HFF-Myc (cell line): ENCODE measurements at regions not wholly inside any gene's neighbourhood (a gene's known extent, or its start where the extent isn't known, plus 50 kb on each side); places are given as distances from the start of the nearest gene placed in this dataset.

Source experiments
- DNase-seq: peaks from one replicate; pipeline ENCODE4 v3.0.0-alpha.2; 2011; ENCODE audit warnings: low read depth; ENCODE audit errors: extremely low read depth
- H3K4me3 ChIP-seq: replicated peaks from 2 replicates; pipeline ENCODE4 v1.5.1; 2011; ENCODE audit warnings: low read depth, mild to moderate bottlenecking, control low read depth, low read length
- CTCF ChIP-seq: IDR thresholded peaks from 2 replicates; pipeline ENCODE4 v1.5.1; 2012; ENCODE audit warnings: mild to moderate bottlenecking, low read depth, low read length, control low read depth; ENCODE audit errors: missing control alignments

DNA sequence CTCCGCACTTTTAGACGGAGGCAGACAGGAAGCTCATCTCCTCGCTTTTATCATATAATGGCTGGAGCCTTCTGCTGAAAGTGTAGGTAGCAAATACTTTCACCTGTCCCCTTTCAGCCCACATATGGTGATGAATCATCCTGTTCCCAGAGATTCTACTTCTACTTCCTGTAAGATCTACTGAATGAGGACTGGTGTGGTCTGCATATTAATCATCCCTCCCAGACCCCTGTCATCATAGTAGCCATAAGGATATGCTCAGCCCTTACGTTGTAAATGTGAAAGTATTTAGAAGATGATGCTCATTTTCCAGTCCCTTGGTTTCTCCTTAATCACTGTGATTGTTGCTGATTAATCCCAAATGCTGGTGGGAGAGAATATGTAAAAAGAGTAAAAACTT is 268.2 kb upstream of the GRIP1 start:
- no peak for TF ChIP-seq CTCF
- H3K4me3 ChIP-seq = no peak overlapping the region
- no peak for DNase-seq

DNA sequence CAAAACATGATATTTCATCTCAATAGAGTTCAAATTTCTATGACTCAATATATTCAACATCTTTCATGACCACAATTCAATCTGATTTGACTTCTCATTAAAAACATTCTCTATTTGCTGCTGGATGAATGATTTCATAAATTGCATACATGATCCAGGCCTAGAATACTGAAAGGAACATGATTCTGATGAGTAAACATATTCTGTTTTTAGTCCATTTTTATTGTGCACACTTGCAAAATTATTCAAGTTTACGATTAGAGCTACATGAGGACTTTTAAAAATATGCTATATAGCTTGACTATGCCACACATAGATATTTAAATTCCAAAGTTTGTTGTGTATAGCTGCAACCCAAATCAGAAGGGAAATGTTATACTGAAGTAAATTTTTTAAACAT is 273.8 kb upstream of the GRIP1 start:
- H3K4me3 ChIP-seq = no peak overlapping the region
- no peak for DNase-seq
- no peak for TF ChIP-seq CTCF

- H3K4me3 ChIP-seq = no peak overlapping the region
- DNase-seq = no peak
- no peak for TF ChIP-seq CTCF
These were observed 277.4 kb upstream of the GRIP1 start for GRCh38 chr12:66956300-66956699.

DNA sequence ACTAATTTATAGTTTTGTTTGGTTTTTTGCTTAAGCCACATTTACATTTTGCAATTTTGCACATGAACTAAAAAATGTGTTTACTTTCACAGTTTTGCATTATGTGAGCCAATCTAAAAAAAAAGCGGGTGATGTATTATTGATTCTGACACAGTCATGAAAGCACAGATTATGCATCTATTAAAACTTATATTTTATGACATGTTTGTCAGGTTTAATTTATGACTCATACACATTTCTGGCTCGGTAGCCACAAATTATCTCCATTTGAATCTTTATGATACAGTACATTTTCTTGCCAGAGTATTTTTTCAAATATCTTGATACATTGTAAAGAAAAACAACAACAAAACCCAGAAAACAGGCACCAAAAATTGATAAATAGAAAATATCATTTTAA is 280.4 kb upstream of the GRIP1 start:
- no peak overlapping the region for H3K4me3 ChIP-seq
- no peak for DNase-seq
- no peak for TF ChIP-seq CTCF

DNA sequence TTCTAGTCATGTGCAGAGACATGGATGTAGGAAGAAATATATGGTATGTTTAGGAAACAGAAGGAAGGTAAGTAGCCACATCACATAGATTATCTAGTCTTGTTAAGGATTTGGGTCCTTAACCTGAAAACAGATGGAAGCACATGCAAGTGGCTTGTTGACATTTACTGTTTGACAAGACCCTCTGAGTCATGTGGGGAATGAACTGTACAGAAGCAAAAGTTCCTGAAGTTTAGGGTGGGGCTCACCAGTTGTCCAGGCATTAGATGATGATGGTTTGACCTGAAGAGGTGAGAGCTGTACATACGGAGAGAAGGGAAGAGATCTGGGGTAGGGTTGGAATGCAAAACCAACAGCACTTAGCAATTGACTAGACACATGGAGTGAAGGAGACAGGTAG is 281.1 kb upstream of the GRIP1 start:
- H3K4me3 ChIP-seq = no peak overlapping the region
- no peak for TF ChIP-seq CTCF
- DNase-seq = no peak

DNA sequence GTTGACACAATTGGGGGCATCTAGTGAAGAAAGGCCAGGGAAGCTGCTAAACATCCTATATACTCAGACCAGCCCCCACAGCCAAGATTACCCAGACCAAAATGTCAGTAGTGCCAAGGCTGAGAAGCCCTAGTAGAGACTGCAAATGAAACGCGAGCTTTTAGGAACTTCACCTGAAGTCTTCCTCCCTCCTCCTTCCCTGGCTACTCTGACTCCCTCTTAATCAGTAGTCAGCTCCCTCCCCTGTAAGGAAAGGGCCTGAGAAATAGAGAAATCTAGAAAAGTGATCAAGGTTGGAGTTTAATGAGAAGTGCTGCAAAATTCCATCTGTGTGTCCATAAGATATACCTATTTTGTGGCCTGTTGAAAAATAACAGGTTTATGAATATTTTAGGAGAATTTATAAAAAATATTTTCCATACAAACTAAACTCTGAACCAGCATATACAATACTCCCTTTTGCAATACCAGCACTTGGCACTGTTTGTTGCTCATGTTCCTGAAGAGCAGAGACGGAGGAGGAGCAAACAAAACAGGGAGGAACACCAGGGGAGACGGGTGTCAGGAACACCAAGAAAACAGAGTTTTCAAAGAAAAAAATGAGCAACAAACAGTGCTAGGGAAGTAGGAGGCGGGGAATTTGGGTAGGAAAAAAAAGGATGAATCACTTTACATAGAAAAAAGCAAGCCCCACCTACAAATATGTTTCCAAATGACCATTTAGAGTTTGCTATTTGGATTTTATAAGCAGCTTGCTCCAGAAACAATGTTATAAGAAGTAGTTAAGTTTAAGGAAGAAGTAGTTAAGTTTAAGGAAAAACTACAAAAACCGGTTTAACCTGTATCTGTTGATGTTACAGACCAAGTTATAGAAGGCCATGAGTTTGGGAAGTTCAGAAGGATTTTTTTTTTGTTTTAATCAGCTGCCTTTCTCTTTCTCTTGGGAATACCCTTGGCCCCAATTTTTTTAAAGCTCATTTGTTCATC is 282.1 kb upstream of the GRIP1 start:
- no peak for DNase-seq
- no peak for TF ChIP-seq CTCF
- no peak overlapping the region for H3K4me3 ChIP-seq
